Spleen (tissue), 11 donors: ENCODE measurements at regions not wholly inside any gene's neighbourhood (a gene's known extent, or its start where the extent isn't known, plus 50 kb on each side); places are given as distances from the start of the nearest gene placed in this dataset.
"Not testable (repeated sequence)": the region's sequence is repeated elsewhere in the genome, so short reads cannot be mapped to it uniquely, and the experiment has no call there.

Experiments
- DNase-seq: peaks from one replicate; pipeline ENCODE4 v3.0.0-alpha.2; 2020
- H3K27ac ChIP-seq, 8 donors: fragments of 200-600 bp; sonication (generic) in 7 of 8; 1 replicate in 4 of 8; 2 replicates in 4 of 8; pipeline versions ENCODE4 v1.5.0 to v1.8.0; 2016 to 2021; ENCODE audit warnings: inconsistent platforms in 4 of 8, mild to moderate bottlenecking in 4 of 8, moderate library complexity in 1 of 8
- H3K27me3 ChIP-seq, 7 donors: fragments of 200-600 bp; sonication (generic) in 6 of 7; replicated peaks in 1 of 7; 1 replicate in 4 of 7; 2 replicates in 3 of 7; pipeline versions ENCODE4 v1.5.0 to v1.8.0; 2016 to 2021; ENCODE audit warnings: inconsistent platforms in 3 of 7, mild to moderate bottlenecking in 1 of 7
- H3K36me3 ChIP-seq, 6 donors: fragments of 200-600 bp; sonication (generic) in 5 of 6; 1 replicate in 4 of 6; 2 replicates in 2 of 6; pipeline versions ENCODE4 v1.5.0 to v1.8.0; 2016 to 2021; ENCODE audit warnings: inconsistent platforms in 2 of 6
- H3K4me1 ChIP-seq, 6 donors: fragments of 200-600 bp; sonication (generic) in 5 of 6; 1 replicate in 3 of 6; 2 replicates in 3 of 6; pipeline versions ENCODE4 v1.5.0 to v1.8.0; 2016 to 2021; ENCODE audit warnings: inconsistent platforms in 3 of 6
- H3K4me3 ChIP-seq, 8 donors: fragments of 200-600 bp; sonication (generic) in 7 of 8; 1 replicate in 4 of 8; 2 replicates in 4 of 8; pipeline versions ENCODE4 v1.5.0 to v1.8.0; 2016 to 2021; ENCODE audit warnings: inconsistent platforms in 4 of 8, mild to moderate bottlenecking in 4 of 8, moderate library complexity in 2 of 8
- H3K9me3 ChIP-seq, 8 donors: fragments of 200-600 bp; sonication (generic) in 7 of 8; 1 replicate in 4 of 8; 2 replicates in 4 of 8; pipeline versions ENCODE4 v1.5.0 to v1.8.0; 2016 to 2021; ENCODE audit warnings: inconsistent platforms in 4 of 8
- POLR2A ChIP-seq, 3 donors: fragments of 450-650 bp; IDR thresholded peaks; one replicate each; pipeline ENCODE4 v1.5.1; 2017; ENCODE audit warnings: antibody characterized with exemption in 3 of 3, mild to moderate bottlenecking in 1 of 3
- POLR2AphosphoS5 ChIP-seq, 3 donors: sonication (generic); formaldehyde crosslinking; IDR thresholded peaks; one replicate each; pipeline ENCODE4 v1.5.1; 2017; ENCODE audit warnings: antibody characterized with exemption in 3 of 3
- WGBS, 5 donors: extraction: QIAGEN DNeasy Blood & Tissue Kit in 3 of 5; methylation state at CpG; one replicate each; pipeline versions ENCODE4 v1.1.5 to v1.1.7; 2013 to 2018; 5-methylcytosine and 5-hydroxymethylcytosine counted together
- intact Hi-C: fragments of 100-400 bp; cut with DNase I; formaldehyde crosslinking; loops from one replicate; pipeline ENCODE4 v1.15.0; 2023; ENCODE audit warnings: low total_unique reads
- TF ChIP-seq, protein P1 (sequence below), 11 experiments: fragments of 200-600 bp in 7 of 11; fragments of 450-650 bp in 4 of 11; sonication (generic) in 4 of 11; IDR thresholded peaks in 8 of 11; conservative IDR thresholded peaks in 3 of 11; 1 replicate in 7 of 11; 2 replicates in 4 of 11; pipeline versions ENCODE4 v1.4.0 to v1.8.0; 2016 to 2021; ENCODE audit warnings: antibody characterized with exemption in 11 of 11, inconsistent platforms in 4 of 11, mild to moderate bottlenecking in 1 of 11
- donor health status: healthy with polysubstance abuse.
- donor health status: DM: no; HTN: no; CAD: no; lungs with moderate emphysema.
- donor health status: DM: no; HTN: no; CAD: no.
- donor health status: Bipolar disorder and iron deficiency.
- donor health status: healthy.
- donor health status: DM: no; HTN: no; CAD: no.
- donor health status: DM: yes; HTN: yes; CAD: no.

- no peak overlapping the region for H3K4me3 ChIP-seq
- no peaks in the 10 kb centered on the region for H3K36me3 ChIP-seq
- 84 to 91% (median 86%) methylated on average over 6 of the region's 6 CpGs for WGBS, 5 donors
- H3K4me1 ChIP-seq: no peaks in the 10 kb centered on the region
- TF ChIP-seq, protein P1, sequence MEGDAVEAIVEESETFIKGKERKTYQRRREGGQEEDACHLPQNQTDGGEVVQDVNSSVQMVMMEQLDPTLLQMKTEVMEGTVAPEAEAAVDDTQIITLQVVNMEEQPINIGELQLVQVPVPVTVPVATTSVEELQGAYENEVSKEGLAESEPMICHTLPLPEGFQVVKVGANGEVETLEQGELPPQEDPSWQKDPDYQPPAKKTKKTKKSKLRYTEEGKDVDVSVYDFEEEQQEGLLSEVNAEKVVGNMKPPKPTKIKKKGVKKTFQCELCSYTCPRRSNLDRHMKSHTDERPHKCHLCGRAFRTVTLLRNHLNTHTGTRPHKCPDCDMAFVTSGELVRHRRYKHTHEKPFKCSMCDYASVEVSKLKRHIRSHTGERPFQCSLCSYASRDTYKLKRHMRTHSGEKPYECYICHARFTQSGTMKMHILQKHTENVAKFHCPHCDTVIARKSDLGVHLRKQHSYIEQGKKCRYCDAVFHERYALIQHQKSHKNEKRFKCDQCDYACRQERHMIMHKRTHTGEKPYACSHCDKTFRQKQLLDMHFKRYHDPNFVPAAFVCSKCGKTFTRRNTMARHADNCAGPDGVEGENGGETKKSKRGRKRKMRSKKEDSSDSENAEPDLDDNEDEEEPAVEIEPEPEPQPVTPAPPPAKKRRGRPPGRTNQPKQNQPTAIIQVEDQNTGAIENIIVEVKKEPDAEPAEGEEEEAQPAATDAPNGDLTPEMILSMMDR (IDR thresholded peaks at IDR 0.05 in 8 of 11, conservative IDR thresholded peaks at IDR 0.05 in 3 of 11): no peak
- TF ChIP-seq POLR2A (IDR thresholded peaks at IDR 0.05): no peak
- no peak for TF ChIP-seq POLR2AphosphoS5 (IDR thresholded peaks at IDR 0.05)
- H3K27ac ChIP-seq: no peak overlapping the region
- no peaks in the 10 kb centered on the region for H3K9me3 ChIP-seq
- no peak for DNase-seq
- peaks cover 0 to 41% (median 0%) of the 10 kb centered on the region in 7 donors for H3K27me3 ChIP-seq
- intact Hi-C loops: no loop called here
Observed at GRCh38 chr2:176575237-176575744, 306.0 kb downstream of the MTX2 start.

- no peaks in the 10 kb centered on the region for H3K4me1 ChIP-seq
- no peak overlapping the region for H3K4me3 ChIP-seq
- H3K27me3 ChIP-seq: peaks cover 0 to 38% (median 0%) of the 10 kb centered on the region in 7 donors
- intact Hi-C loops: no loop called here
- 44 to 67% (median 56%) methylated on average over 1 of the region's 1 CpG for WGBS, 5 donors
- no peak overlapping the region for H3K27ac ChIP-seq
- no peaks in the 10 kb centered on the region for H3K9me3 ChIP-seq
- no peaks in the 10 kb centered on the region for H3K36me3 ChIP-seq
- DNase-seq: no peak
- no peak for TF ChIP-seq POLR2A (IDR thresholded peaks at IDR 0.05)
- TF ChIP-seq, protein P1 (IDR thresholded peaks at IDR 0.05 in 8 of 11, conservative IDR thresholded peaks at IDR 0.05 in 3 of 11): no peak
- TF ChIP-seq POLR2AphosphoS5 (IDR thresholded peaks at IDR 0.05): no peak
Observed at GRCh38 chr2:176577054-176577453, 307.8 kb downstream of the MTX2 start.

DNA sequence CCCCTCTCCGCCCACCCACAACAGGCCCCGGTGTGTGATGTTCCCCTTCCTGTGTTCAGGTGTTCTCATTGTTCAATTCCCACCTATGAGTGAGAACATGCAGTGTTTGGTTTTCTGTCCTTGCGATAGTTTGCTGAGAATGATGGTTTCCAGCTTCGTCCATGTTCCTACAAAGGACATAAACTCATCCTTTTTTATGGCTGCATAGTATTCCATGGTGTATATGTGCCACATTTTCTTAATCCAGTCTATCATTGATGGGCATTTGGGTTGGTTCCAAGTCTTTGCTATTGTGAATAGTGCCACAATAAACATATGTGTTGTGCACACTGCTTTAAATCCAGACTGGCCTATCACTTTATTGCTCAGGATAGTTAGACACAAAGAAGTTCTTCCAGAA, 309.1 kb downstream of the MTX2 start:
- H3K4me1 ChIP-seq, H3K9me3 ChIP-seq, H3K4me3 ChIP-seq, H3K36me3 ChIP-seq, DNase-seq, H3K27ac ChIP-seq, intact Hi-C loops: not testable (repeated sequence)
- 83 to 93% (median 89%) methylated on average over 4 of the region's 4 CpGs for WGBS, 5 donors
- peaks cover 0 to 26% (median 0%) of the 10 kb centered on the region in 7 donors for H3K27me3 ChIP-seq

DNA sequence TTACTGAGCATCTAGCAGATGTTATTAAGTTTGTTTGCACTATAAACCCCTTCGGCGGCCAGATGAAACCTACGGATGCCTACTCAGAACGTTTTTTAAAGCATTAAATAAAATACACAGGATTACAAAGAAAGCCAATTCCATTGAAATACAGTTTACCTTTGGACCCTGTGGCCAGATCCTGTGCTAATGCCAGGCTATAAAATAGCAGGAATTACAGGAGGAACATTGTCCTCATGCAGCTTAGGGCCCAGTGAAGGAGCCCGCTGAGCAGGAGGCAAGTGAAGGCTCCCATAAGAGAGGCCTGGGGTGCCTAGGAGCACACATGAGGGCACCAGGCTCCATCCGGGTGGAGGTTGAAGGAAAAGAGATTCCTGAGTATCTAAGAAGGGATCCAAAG, 310.4 kb downstream of the MTX2 start:
- TF ChIP-seq, protein P1 (IDR thresholded peaks at IDR 0.05 in 8 of 11, conservative IDR thresholded peaks at IDR 0.05 in 3 of 11): no peak
- H3K9me3 ChIP-seq: no peaks in the 10 kb centered on the region
- no peak overlapping the region for H3K27ac ChIP-seq
- WGBS, 5 donors: 84 to 95% (median 90%) methylated on average over 6 of the region's 6 CpGs
- DNase-seq: no peak
- no peaks in the 10 kb centered on the region for H3K4me1 ChIP-seq
- no peaks in the 10 kb centered on the region for H3K36me3 ChIP-seq
- peaks cover 0 to 29% (median 0%) of the 10 kb centered on the region in 7 donors for H3K27me3 ChIP-seq
- no peak overlapping the region for H3K4me3 ChIP-seq
- intact Hi-C loops: no loop called here
